ENCODE measurements at regions not wholly inside any gene's neighbourhood (a gene's known extent, or its start where the extent isn't known, plus 50 kb on each side); places are given as distances from the start of the nearest gene placed in this dataset.

GRCh38 chr20:48163505-48163904 lies 378.2 kb upstream of the SULF2 start:
- no peak for DNase-seq (ENCODE audit: low spot score)
- ATAC-seq = peak; percentile 39; the same call in 2 of the 3 replicates
- in situ Hi-C loops (cut with HindIII; ENCODE audit: extremely low pct_ligation_motif_present, low pct_unique_long_range_greater_than_20kb) (no loop called here), intact Hi-C loops (cut with micrococcal nuclease; ENCODE audit: unreplicated experiment) (no loop called here)
- Histone ChIP-seq H4K20me1 (ENCODE audit: insufficient read depth, low read length) (no peaks in the 10 kb centered on the region), H3K36me3 (replicated peaks in 1 of 2; ENCODE audit: control insufficient read depth in 1 of 2, insufficient read depth in 2 of 2, low read length in 2 of 2) (no peaks in the 10 kb centered on the region), H3K27ac (ENCODE audit: extremely low read length, insufficient read depth, low read length) (no peak overlapping the region), H3K79me2 (ENCODE audit: insufficient read depth, low read length) (no peaks in the 10 kb centered on the region), H3K27me3 (ENCODE audit: control insufficient read depth in 1 of 2, insufficient read depth in 2 of 2, low read length in 2 of 2) (no peaks in the 10 kb centered on the region; a peak in 1 of 5 replicates), H3K4me2 (ENCODE audit: low read depth, low read length) (no peak overlapping the region), H3K9me3 (ENCODE audit: low read length) (no peaks in the 10 kb centered on the region), H3K9ac (ENCODE audit: insufficient read depth, low read depth, low read length) (no peak overlapping the region), H3K4me3 (replicated peaks in 1 of 3; ENCODE audit: insufficient read depth in 1 of 3, low read depth in 2 of 3, low read length in 3 of 3) (no peak overlapping the region), H2AFZ (ENCODE audit: low read length) (no peak overlapping the region), H3K4me1 (ENCODE audit: insufficient read depth, low read length) (peaks cover 17% of the 10 kb centered on the region; the same call in 1 of the 2 replicates)
- 17% methylated on average over 7 of the region's 7 CpGs for WGBS (ENCODE audit: low lambda C conversion rate)
- POLR2A ChIA-PET = no interaction called here
- CTCF ChIA-PET (ENCODE audit: low intra/inter-chr PET ratio, low total read pairs) = no interaction called here
- BruUV-seq (replicated peaks) = no TSS peak
- TF ChIP-seq GABPB1 (CRISPR knock-in tag; IDR thresholded peaks at IDR 0.05) (peak; percentile 34; the same call in 1 of the 2 replicates), NR2F2 (IDR thresholded peaks at IDR 0.05; ENCODE audit: borderline replicate concordance, low read depth) (no peak), KDM5A (IDR thresholded peaks at IDR 0.05; ENCODE audit: borderline replicate concordance, low read length) (no peak), CEBPB (IDR thresholded peaks at IDR 0.05; ENCODE audit: borderline replicate concordance, low read depth, low read length) (0 out of 2 replicates have a peak, but pooled peaks have one; percentile 11), ZXDC (CRISPR knock-in tag; IDR thresholded peaks at IDR 0.05) (no peak), ATF1 (CRISPR knock-in tag; IDR thresholded peaks at IDR 0.05) (no peak), TFAP4 (IDR thresholded peaks at IDR 0.05; ENCODE audit: borderline replicate concordance, low read depth) (peak; percentile 73; the same call in 1 of the 2 replicates)
- FAIRE-seq = peak; percentile 46
